Loucy (cell line): ENCODE measurements at regions not wholly inside any gene's neighbourhood (a gene's known extent, or its start where the extent isn't known, plus 50 kb on each side); places are given as distances from the start of the nearest gene placed in this dataset.

Source experiments
- H2AFZ ChIP-seq: fragments of 200-600 bp; sonication (generic); 2 replicates; pipeline ENCODE4 v1.6.0; 2016; ENCODE audit warnings: antibody characterized with exemption, mild to moderate bottlenecking, low read length, moderate library complexity
- H3F3A ChIP-seq: fragments of 200-600 bp; 2 replicates; pipeline ENCODE4 v1.6.0; 2016; ENCODE audit warnings: antibody characterized with exemption, low read depth, mild to moderate bottlenecking
- H3K27me3 ChIP-seq: fragments of 200-600 bp; sonication (generic); 2 replicates; pipeline ENCODE4 v1.6.1; 2014; ENCODE audit warnings: low read length, mild to moderate bottlenecking; ENCODE audit not compliant: insufficient read depth, poor library complexity, severe bottlenecking
- H3K36me3 ChIP-seq: fragments of 200-600 bp; sonication (generic); 2 replicates; pipeline ENCODE4 v1.6.1; 2016; ENCODE audit warnings: low read length; ENCODE audit not compliant: insufficient read depth
- H3K4me1 ChIP-seq: fragments of 200-600 bp; sonication (generic); 2 replicates; pipeline ENCODE4 v1.5.1; 2014; ENCODE audit warnings: low read length, mild to moderate bottlenecking; ENCODE audit not compliant: insufficient read depth, poor library complexity, severe bottlenecking
- H3K4me2 ChIP-seq: fragments of 200-600 bp; sonication (generic); 2 replicates; pipeline ENCODE4 v1.6.0; 2014; ENCODE audit warnings: antibody characterized with exemption, low read length, low read depth, mild to moderate bottlenecking; ENCODE audit not compliant: poor library complexity, severe bottlenecking
- H3K4me3 ChIP-seq: fragments of 200-600 bp; sonication (generic); 2 replicates; pipeline ENCODE4 v1.5.1; 2014; ENCODE audit warnings: low read length, mild to moderate bottlenecking, mixed read lengths; ENCODE audit not compliant: poor library complexity, severe bottlenecking
- H3K79me2 ChIP-seq: fragments of 200-600 bp; sonication (generic); 2 replicates; pipeline ENCODE4 v1.6.1; 2014; ENCODE audit warnings: low read length; ENCODE audit not compliant: insufficient read depth
- H3K9ac ChIP-seq: fragments of 200-600 bp; sonication (generic); 2 replicates; pipeline ENCODE4 v1.6.0; 2014; ENCODE audit warnings: mild to moderate bottlenecking, low read depth, low read length, moderate library complexity; ENCODE audit not compliant: poor library complexity, severe bottlenecking
- H3K9me2 ChIP-seq: fragments of 200-600 bp; sonication (generic); replicated peaks from 2 replicates; pipeline ENCODE4 v1.6.1; 2016; ENCODE audit warnings: low read depth, low read length, mixed read lengths
- H3K9me3 ChIP-seq: fragments of 200-600 bp; sonication (generic); 2 replicates; pipeline ENCODE4 v1.6.1; 2014; ENCODE audit warnings: mild to moderate bottlenecking, antibody characterized with exemption, low read length, low read depth; ENCODE audit not compliant: insufficient read depth
- H4K20me1 ChIP-seq: fragments of 200-600 bp; sonication (generic); 2 replicates; pipeline ENCODE4 v1.6.0; 2014; ENCODE audit warnings: antibody characterized with exemption, low read length, mild to moderate bottlenecking; ENCODE audit not compliant: insufficient read depth, poor library complexity, severe bottlenecking
- CTCF ChIP-seq: fragments of 200-600 bp; sonication (generic); conservative IDR thresholded peaks from 2 replicates; pipeline ENCODE4 v1.5.1; 2014; ENCODE audit warnings: mild to moderate bottlenecking, antibody characterized with exemption, low read length
- EZH2phosphoT487 ChIP-seq: fragments of 200-600 bp; IDR thresholded peaks from 2 replicates; pipeline ENCODE4 v1.6.1; 2018; ENCODE audit warnings: antibody characterized with exemption, mild to moderate bottlenecking, moderate library complexity, borderline replicate concordance

GRCh38 chr14:101360054-101360911 is 201.0 kb upstream of the DIO3 start:
- no peak overlapping the region for H3K9ac ChIP-seq
- TF ChIP-seq EZH2phosphoT487, result no peak
- TF ChIP-seq CTCF, result no peak
- H3K9me2 ChIP-seq, result no peaks in the 10 kb centered on the region
- no peaks in the 10 kb centered on the region for H3K4me1 ChIP-seq
- H2AFZ ChIP-seq, result no peak overlapping the region
- H3K27me3 ChIP-seq, result no peaks in the 10 kb centered on the region
- no peak overlapping the region for H3K4me3 ChIP-seq
- peaks cover 3% of the 10 kb centered on the region; the same call in 1 of the 2 replicates for H3K9me3 ChIP-seq
- no peaks in the 10 kb centered on the region for H3K79me2 ChIP-seq
- no peaks in the 10 kb centered on the region for H3K36me3 ChIP-seq
- no peaks in the 10 kb centered on the region for H4K20me1 ChIP-seq
- no peak overlapping the region for H3K4me2 ChIP-seq
- H3F3A ChIP-seq, result no peaks in the 10 kb centered on the region

- Histone ChIP-seq H2AFZ (no peak overlapping the region), H3K9ac (no peak overlapping the region), H3K4me1 (no peaks in the 10 kb centered on the region), H3K4me3 (no peak overlapping the region), H3K9me2 (no peaks in the 10 kb centered on the region), H3K4me2 (no peak overlapping the region), H3K79me2 (no peaks in the 10 kb centered on the region), H3K9me3 (no peaks in the 10 kb centered on the region), H3F3A (no peaks in the 10 kb centered on the region), H3K36me3 (no peaks in the 10 kb centered on the region), H4K20me1 (no peaks in the 10 kb centered on the region), H3K27me3 (no peaks in the 10 kb centered on the region)
- TF ChIP-seq CTCF, result no peak
- no peak for TF ChIP-seq EZH2phosphoT487
Observed at GRCh38 chr14:101361044-101361443, 200.3 kb upstream of the DIO3 start.

GRCh38 chr14:101361451-101362433 is 199.6 kb upstream of the DIO3 start:
- Histone ChIP-seq H3K27me3 (no peaks in the 10 kb centered on the region), H3K9me2 (no peaks in the 10 kb centered on the region), H2AFZ (no peak overlapping the region), H3K9ac (no peak overlapping the region), H3K4me3 (no peak overlapping the region), H3K79me2 (no peaks in the 10 kb centered on the region), H3K36me3 (no peaks in the 10 kb centered on the region), H3K4me2 (no peak overlapping the region), H4K20me1 (no peaks in the 10 kb centered on the region), H3K4me1 (no peaks in the 10 kb centered on the region), H3F3A (no peaks in the 10 kb centered on the region), H3K9me3 (no peaks in the 10 kb centered on the region)
- TF ChIP-seq CTCF (no peak), EZH2phosphoT487 (no peak)
